NCI-H2171 treated with DMSO at 0.1 percent for 48 hours (cell line): ENCODE measurements at regions not wholly inside any gene's neighbourhood (a gene's known extent, or its start where the extent isn't known, plus 50 kb on each side); places are given as distances from the start of the nearest gene placed in this dataset.

Experiments used
- DNase-seq: peaks from one replicate; lab custom pipeline; 2025; lab: John Stamatoyannopoulos, UW

GRCh38 chr3:3745693-3746092 is 53.5 kb upstream of the LRRN1 start:
- DNase-seq = no peak

GRCh38 chr3:3744826-3745225 is 54.4 kb upstream of the LRRN1 start:
- no peak for DNase-seq

DNA sequence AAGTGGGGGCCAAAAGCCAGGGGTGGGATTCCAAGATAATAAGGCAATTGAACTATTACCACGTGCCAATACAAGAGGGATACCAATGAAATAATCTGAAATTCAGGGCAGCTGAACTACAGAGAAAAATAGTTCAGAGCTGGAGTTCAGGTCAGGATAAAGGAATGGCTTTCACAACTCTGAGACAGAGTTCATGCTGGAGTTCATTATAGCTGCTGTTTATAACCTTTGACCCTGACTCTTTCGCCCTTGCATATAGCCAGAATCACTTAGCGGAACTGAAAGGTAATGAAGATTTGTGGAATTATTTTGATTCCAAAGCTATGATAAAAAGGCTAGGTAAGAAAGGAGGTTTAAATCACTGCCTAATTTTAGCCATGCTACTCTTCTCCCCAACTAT is 55.5 kb upstream of the LRRN1 start:
- no peak for DNase-seq

- DNase-seq = no peak
Observed at GRCh38 chr3:3740061-3740460, 59.2 kb upstream of the LRRN1 start.

GRCh38 chr3:3739330-3740060 is 59.7 kb upstream of the LRRN1 start:
- no peak for DNase-seq

- DNase-seq = no peak
Observed at GRCh38 chr3:3737531-3737930, 61.7 kb upstream of the LRRN1 start.

DNA sequence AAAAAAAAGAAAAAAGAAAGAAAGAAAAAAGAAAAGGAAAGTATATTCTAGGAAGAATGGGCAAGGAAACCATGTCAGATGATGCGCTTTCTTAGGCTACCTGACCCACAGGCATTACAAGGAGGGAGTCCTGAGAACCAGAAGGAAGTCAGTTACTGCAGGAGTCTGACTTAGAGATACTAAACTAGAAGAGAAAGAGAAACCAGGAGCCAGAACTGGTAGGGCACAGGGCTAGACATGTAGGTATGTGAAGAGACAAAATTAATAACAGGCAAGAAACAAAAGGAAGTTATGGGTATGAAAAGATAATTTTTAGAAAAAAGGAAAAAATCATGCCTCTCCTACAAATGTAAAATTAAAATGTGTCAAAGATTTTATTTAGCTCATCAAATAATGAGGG is 63.3 kb upstream of the LRRN1 start:
- no peak for DNase-seq

DNA sequence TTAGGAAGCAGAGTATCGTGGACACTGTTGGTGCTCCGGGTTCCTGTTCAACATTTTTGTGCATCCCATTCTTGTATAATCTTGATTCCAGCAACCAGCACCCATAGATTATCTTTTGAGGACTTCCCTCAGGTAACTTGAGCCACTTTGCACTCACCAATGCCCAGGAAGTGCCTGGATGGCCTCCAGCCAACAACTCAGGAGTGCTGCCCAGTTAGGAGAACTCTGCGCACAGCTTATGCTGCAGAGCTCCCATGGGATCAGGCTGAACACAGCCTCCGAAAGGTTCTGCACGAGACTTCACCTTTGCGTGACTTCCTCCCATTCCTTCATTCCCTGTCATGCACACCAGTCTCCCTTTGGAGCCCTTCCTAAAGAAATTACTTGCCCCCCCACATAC is 64.3 kb upstream of the LRRN1 start:
- DNase-seq = peak; percentile 16

DNA sequence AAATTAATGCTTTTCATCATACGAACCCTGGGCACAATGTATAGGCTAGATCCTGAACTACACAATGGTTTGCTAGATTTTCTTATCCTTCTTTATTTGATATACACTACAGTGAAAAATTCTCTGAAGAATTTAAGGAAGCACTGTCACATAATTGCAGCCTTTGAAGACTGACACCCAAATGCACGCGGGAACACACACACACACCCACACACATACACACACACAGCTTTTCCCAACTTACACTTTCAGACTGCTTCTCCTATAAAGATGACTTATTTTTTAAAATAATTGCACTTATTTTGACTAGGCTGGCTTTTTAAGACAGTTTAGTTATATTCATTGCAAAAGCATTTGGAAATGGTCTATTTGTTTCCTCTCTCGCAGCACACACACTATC is 70.0 kb upstream of the LRRN1 start:
- DNase-seq = no peak

DNA sequence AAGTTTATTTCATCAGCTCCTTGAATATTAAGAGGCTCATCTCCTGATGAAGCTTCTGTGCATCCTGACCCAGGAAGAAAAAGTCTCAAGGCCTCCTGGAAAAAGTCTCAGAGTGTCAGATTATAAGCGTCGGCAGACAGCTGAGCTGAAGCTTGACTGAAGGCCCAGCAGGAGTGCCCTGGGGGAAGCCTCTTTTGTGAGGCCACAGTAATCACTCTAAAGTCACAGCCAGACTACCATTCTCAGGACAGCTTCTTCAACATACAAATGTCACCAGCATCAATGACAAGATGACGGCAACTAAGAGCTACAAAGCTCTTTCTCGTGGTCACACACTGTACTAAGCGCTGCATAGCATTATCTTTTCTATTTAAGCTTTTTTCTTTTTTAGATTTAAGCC is 72.7 kb upstream of the LRRN1 start:
- DNase-seq = no peak

DNA sequence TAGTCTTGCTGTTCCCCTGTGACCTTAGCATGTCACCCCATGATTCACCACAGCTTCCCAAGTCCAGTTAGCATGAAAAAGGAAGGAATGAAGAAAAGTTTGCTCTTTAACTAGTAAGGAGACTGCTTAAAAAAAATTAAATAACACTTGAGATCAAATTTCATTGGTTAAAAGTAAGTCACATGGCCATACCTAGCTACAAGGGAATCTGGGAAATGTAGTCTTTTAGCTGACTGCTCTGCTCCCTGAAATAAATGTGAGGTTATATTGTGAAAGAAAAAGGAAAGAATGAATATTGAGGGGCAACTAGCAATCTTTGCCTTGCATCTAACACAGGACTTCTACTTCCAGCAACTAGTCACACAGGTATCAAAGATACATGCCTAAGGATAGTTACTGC is 84.7 kb upstream of the LRRN1 start:
- peak; percentile 6 for DNase-seq

GRCh38 chr3:3712971-3713370 is 86.3 kb upstream of the LRRN1 start:
- DNase-seq = no peak

- no peak for DNase-seq
Observed at GRCh38 chr3:3708769-3709115, 90.5 kb upstream of the LRRN1 start.

- no peak for DNase-seq
Observed at GRCh38 chr3:3707858-3708768, 91.1 kb upstream of the LRRN1 start.

GRCh38 chr3:3705090-3705775 is 94.0 kb upstream of the LRRN1 start:
- no peak for DNase-seq

DNA sequence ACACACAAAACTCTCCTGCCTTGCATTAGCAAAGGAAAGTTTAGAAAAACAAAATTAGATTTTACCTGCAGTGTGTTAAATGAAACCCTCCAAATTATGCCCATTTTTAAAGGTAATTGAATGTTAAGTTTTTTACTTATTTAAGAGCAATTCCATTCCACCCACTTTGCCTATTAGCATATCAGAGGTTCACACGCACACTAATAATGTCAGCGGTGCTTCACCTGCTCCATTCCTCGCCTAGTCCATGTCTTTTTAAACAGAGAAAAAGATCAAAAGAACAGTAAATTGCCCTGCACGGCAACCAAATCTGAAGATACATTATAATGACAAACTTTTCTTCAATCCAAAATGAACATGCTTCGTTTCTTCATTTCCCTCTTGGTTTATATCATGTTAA is 97.3 kb upstream of the LRRN1 start:
- DNase-seq = no peak

GRCh38 chr3:3699816-3700633 is 99.2 kb upstream of the LRRN1 start:
- no peak for DNase-seq

DNA sequence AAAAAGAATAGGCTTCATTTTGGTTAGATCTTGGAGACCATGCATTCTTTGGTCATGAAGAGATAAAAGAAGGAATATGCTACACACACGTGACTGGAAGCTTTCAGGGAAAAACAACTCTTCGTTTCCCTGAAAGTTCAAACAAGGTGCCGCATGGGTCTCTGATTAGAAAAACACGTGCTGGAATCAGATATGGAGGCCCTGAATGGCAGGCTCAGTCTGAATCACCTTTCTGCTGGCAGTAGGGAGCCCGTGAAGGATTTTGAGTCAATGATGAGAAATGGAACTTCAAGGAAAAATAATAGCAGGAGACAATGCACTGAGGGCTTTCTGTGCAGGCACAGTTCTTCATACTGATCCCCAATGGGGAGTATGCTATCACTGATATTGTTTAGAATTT is 99.8 kb upstream of the LRRN1 start:
- no peak for DNase-seq

DNA sequence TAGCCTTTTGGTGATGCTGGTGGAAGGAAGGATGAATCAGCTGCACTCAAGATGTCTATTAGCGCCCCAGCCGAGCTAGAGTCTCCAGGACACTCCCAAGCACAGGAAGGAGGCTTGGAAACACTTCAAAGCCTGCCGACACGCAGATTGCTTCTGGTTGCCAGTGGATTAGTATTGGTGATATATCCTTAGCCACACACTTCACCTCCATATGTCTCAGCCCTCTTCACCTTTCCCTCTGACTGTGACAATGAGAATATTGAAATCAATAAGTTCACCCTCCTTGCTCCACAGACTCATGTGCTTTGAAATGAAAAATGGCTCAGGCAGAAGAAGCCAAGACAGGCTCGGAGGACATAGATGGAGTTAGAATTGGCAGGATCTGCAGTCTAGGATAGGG is 102.9 kb upstream of the LRRN1 start:
- DNase-seq = no peak

GRCh38 chr3:3693593-3693992 is 105.6 kb upstream of the LRRN1 start:
- no peak for DNase-seq

DNA sequence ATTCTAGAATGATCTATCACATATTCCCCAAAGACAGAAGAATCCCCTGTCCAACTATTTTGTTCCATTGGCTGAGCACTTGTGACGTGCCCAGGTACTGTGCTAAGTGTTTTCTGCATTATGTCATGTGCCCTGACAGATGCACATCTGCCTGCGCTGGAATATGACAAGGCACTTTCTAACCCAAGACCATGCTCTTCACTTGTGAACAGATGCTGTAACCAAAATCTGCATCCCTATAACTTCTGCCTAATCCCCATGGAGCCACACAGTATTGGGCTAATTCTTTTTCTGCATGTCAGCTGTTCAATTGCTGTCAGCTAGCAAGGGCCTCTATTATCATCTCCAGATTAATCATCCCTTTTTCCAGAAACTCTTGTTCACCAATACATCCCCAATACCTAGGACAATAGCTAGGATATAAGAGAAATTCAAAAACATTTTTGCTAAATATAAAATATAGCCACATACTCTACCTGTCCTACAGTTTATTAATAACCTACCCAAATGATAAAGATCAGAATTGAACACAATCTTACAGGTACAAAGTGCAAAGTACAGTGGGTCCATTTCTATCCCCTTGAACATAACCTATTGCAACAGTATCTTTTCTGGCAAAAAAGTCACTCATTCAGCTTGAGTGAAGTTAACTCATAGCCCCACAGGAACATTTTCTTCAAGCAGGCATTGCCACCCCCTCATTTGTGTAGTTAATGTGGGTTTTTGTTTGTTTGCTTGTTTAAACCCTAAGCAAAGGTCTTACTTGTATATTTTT is 109.4 kb upstream of the LRRN1 start:
- peak; percentile 9 for DNase-seq
